Immature natural killer cell (primary cell): ENCODE measurements at regions not wholly inside any gene's neighbourhood (a gene's known extent, or its start where the extent isn't known, plus 50 kb on each side); places are given as distances from the start of the nearest gene placed in this dataset.
"Not testable (repeated sequence)": the region's sequence is repeated elsewhere in the genome, so short reads cannot be mapped to it uniquely, and the experiment has no call there.

ENCODE experiments used
- DNase-seq, 3 donors: peaks; one replicate each; pipeline ENCODE4 v3.0.0; 2022; ENCODE audit warnings: mixed read lengths in 1 of 3
- H3K27ac Mint-ChIP-seq, 6 donors: one replicate each; pipeline ENCODE4 v1.8.0; 2020; ENCODE audit warnings: mixed read lengths in 6 of 6, mild to moderate bottlenecking in 5 of 6, inconsistent platforms in 4 of 6, moderate library complexity in 3 of 6
- H3K27me3 Mint-ChIP-seq, 3 donors: one replicate each; pipeline ENCODE4 v1.8.0; 2020 to 2021; ENCODE audit warnings: low read depth in 3 of 3, mild to moderate bottlenecking in 3 of 3, mixed read lengths in 3 of 3, moderate library complexity in 3 of 3, inconsistent platforms in 1 of 3
- H3K36me3 Mint-ChIP-seq, 3 donors: one replicate each; pipeline ENCODE4 v1.8.0; 2020; ENCODE audit warnings: mixed read lengths in 3 of 3, inconsistent platforms in 2 of 3, mild to moderate bottlenecking in 2 of 3
- H3K4me1 Mint-ChIP-seq, 2 donors: one replicate each; pipeline ENCODE4 v1.8.0; 2020; ENCODE audit warnings: inconsistent platforms in 2 of 2, mild to moderate bottlenecking in 2 of 2, mixed read lengths in 2 of 2, moderate library complexity in 1 of 2
- H3K4me3 Mint-ChIP-seq, 5 donors: one replicate each; pipeline ENCODE4 v1.8.0; 2020; ENCODE audit warnings: mild to moderate bottlenecking in 5 of 5, mixed read lengths in 5 of 5, inconsistent platforms in 3 of 5, moderate library complexity in 3 of 5
- H3K9me3 Mint-ChIP-seq, 6 donors: one replicate each; pipeline ENCODE4 v1.8.0; 2020; ENCODE audit warnings: mild to moderate bottlenecking in 6 of 6, mixed read lengths in 6 of 6, inconsistent platforms in 4 of 6, moderate library complexity in 3 of 6

DNA sequence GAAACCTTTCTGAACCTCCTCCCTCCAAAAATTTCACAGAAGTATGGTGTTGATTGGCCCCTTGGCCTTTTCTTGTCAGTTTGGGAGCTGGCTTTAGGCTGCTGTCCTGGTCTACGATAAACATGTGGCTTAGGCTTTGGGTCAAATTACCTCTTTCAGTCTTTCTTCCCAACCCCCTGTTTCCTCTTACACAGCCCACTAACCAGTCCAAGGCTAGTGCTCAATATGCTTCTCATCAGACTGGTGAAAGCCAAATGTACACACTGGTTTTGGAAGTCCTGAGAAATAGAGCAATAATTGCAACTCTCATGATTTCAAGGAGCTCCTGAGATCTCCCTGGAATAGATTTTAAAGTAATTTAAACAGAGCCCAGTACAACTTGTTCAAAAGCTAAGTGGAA lies 933.7 kb upstream of the GJE1 start:
- Mint-ChIP-seq H3K4me3 (no peak overlapping the region), H3K4me1 (no peaks in the 10 kb centered on the region), H3K36me3 (no peaks in the 10 kb centered on the region), H3K27ac (no peak overlapping the region), H3K9me3 (peaks cover 0 to 1% (median 0%) of the 10 kb centered on the region in 6 donors), H3K27me3 (no peaks in the 10 kb centered on the region)
- DNase-seq: no peak

DNA sequence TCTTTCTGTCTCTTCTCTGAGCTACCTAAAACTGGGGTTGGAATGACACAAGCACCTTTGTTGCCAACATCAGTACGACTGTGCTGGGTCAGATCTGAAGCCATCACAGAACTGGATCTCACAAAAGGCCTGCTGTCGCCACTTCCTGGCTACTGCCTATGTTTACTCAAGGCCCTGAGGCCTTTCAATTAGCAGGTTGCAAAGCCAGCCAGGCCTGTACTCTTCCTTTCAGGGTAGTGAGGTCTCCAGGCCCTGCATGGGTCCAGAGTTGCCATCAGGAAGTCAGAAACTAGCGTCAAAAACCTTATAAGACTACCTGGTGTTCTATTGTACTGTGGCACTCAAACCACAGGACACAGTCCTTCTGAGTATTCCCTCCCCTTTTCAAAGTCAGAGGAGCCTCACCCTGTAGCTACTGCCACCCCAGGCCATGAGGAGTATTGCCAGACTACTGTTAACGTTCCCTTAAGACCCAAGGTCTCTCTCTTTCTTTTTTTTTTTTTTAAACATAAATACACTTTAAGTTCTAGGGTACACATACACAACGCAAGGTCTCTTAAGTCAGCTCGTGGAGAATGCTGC lies 937.4 kb upstream of the GJE1 start:
- no peak overlapping the region for H3K4me3 Mint-ChIP-seq

DNA sequence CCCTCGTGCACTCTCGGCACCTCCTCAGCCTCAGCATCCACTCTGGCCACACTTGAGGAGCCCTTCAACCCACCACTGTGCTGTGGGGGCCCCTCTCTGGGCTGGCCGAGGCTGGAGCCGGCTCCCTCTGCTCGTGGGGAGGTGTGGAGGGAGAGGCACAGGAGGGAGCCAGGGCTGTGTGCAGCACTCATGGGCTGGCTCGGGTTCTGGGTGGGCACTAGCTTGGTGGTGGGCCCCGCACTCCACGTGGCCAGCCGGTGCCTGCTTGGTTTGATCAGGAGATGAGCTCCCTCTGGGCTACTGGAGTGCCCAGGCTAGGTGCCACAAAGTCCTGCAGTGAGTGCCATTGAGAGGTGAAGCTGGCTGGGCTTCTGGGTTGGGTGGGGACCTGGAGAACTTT lies 949.4 kb upstream of the GJE1 start:
- Mint-ChIP-seq H3K27ac (no peak overlapping the region), H3K4me3 (no peak overlapping the region), H3K4me1 (no peaks in the 10 kb centered on the region), H3K9me3 (peaks cover 0 to 11% (median 6%) of the 10 kb centered on the region in 6 donors), H3K36me3 (peaks cover 0 to 4% (median 0%) of the 10 kb centered on the region in 3 donors), H3K27me3 (no peaks in the 10 kb centered on the region)
- no peak for DNase-seq

More for the DNA sequence above, 937.4 kb upstream of the GJE1 start:
- Mint-ChIP-seq H3K27me3 (peaks cover 0 to 4% (median 2%) of the 10 kb centered on the region in 3 donors), H3K4me1 (no peaks in the 10 kb centered on the region), H3K9me3 (peaks cover 0 to 6% (median 1%) of the 10 kb centered on the region in 6 donors), H3K36me3 (no peaks in the 10 kb centered on the region), H3K27ac (no peak overlapping the region)
- no peak for DNase-seq

DNA sequence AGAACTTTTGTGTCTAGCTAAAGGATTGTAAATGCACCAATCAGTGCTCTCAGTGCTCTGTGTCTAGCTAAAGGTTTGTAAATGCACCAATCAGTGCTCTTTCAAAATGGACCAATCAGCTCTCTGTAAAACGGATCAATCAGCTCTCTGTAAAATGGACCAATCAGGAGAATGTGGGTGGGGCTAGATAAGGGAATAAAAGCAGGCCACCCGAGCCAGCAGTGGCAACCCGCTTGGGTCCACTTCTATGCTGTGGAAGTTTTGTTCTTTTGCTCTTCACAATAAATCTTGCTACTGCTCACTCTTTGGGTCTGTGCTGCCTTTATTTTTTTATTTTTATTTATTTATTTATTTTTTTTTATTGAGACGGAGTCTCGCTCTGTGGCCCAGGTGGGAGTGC lies 957.3 kb upstream of the GJE1 start:
- not testable (repeated sequence) for H3K9me3 Mint-ChIP-seq, DNase-seq, H3K36me3 Mint-ChIP-seq, H3K27me3 Mint-ChIP-seq, H3K4me3 Mint-ChIP-seq, H3K27ac Mint-ChIP-seq, H3K4me1 Mint-ChIP-seq

DNA sequence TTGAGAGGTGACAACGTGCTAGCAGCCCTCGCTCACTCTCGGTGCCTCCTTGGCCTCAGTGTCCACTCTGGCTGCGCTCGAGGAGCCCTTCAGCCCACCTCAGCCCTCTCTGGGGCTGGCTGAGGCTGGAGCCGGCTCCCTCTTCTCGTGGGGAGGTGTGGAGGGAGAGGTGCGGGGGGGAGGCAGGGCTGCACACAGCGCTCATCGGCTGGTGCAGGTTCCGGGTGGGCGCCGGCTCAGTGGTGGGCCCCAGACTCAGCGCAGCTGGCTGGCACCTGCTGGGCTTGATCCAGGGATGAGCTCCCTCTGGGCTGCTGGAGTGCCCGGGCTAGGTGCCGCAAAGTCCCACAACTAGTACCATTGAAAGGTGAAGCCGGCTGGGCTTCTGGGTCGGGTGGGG lies 957.8 kb upstream of the GJE1 start:
- Mint-ChIP-seq H3K36me3 (no peaks in the 10 kb centered on the region), H3K4me1 (no peaks in the 10 kb centered on the region), H3K27me3 (peaks cover 0 to 2% (median 2%) of the 10 kb centered on the region in 3 donors), H3K4me3 (no peak overlapping the region), H3K9me3 (peaks cover 0 to 5% (median 0%) of the 10 kb centered on the region in 6 donors), H3K27ac (no peak overlapping the region)
- no peak for DNase-seq

DNA sequence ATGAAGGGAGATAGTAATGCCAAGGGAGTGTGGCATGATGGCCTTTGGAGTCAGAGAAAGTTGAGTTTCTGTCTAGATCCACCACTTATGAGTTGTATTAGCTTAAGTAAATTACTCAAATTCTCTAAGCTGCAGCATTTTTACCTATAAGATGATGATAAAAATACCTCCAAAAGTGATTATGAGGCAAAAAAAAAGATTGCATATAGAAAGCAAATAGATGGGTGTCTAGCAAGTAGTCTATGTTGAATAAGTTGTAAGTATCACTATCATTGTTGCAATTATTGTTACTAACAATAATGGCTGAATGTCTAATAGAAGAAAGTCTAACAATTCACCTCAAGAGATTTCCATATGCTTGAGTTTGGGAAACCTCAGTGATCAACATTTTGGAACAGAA lies 959.2 kb upstream of the GJE1 start:
- no peak for DNase-seq
- Mint-ChIP-seq H3K36me3 (no peaks in the 10 kb centered on the region), H3K9me3 (peaks cover 0 to 5% (median 0%) of the 10 kb centered on the region in 6 donors), H3K27me3 (peaks cover 0 to 2% (median 2%) of the 10 kb centered on the region in 3 donors), H3K4me3 (no peak overlapping the region), H3K4me1 (no peaks in the 10 kb centered on the region), H3K27ac (no peak overlapping the region)

DNA sequence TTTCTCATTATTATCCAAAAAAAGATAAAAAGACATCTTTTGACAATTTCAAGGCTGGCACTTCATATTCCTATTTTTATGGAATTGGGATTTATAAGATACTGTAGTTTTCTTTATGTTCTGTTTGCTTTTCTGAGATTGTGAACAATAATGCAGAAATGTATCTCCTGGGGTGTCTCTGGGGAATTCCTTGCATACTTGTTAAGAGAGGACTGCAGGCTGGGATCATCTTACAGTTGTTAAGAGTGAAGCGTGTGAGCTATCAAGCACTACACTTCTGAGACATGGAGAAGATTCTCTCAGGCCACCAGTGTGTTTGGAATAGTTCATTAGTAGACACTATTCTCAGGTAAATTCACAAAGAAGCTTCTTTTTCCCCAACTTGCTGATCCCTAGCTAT lies 963.3 kb upstream of the GJE1 start:
- H3K4me3 Mint-ChIP-seq: no peak overlapping the region
- no peak overlapping the region for H3K27ac Mint-ChIP-seq
- H3K27me3 Mint-ChIP-seq: peaks cover 0 to 5% (median 0%) of the 10 kb centered on the region in 3 donors
- H3K4me1 Mint-ChIP-seq: no peaks in the 10 kb centered on the region
- H3K9me3 Mint-ChIP-seq: no peaks in the 10 kb centered on the region
- H3K36me3 Mint-ChIP-seq: no peaks in the 10 kb centered on the region
- no peak for DNase-seq

DNA sequence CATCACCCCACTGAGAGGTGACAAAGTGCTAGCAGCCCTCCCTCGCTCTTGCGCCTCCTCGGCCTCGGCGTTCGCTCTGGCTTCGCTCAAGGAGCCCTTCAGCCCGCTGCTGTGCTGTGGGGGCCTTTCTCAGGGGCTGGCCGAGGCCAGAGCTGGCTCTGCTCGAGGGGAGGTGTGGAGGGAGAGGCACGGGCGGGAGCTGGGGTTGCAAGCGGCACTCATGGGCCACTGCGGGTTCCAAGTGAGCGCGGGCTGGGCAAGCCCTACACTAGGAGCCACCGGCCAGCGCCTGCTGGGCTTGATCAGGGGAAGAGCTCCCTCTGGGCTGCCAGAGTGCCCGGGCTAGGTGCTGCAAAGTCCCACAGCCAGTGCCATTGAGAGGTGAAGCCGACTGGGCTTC lies 964.8 kb upstream of the GJE1 start:
- no peaks in the 10 kb centered on the region for H3K36me3 Mint-ChIP-seq
- no peaks in the 10 kb centered on the region for H3K4me1 Mint-ChIP-seq
- no peaks in the 10 kb centered on the region for H3K9me3 Mint-ChIP-seq
- H3K4me3 Mint-ChIP-seq: no peak overlapping the region
- no peak for DNase-seq
- no peak overlapping the region for H3K27ac Mint-ChIP-seq
- H3K27me3 Mint-ChIP-seq: peaks cover 0 to 5% (median 2%) of the 10 kb centered on the region in 3 donors

DNA sequence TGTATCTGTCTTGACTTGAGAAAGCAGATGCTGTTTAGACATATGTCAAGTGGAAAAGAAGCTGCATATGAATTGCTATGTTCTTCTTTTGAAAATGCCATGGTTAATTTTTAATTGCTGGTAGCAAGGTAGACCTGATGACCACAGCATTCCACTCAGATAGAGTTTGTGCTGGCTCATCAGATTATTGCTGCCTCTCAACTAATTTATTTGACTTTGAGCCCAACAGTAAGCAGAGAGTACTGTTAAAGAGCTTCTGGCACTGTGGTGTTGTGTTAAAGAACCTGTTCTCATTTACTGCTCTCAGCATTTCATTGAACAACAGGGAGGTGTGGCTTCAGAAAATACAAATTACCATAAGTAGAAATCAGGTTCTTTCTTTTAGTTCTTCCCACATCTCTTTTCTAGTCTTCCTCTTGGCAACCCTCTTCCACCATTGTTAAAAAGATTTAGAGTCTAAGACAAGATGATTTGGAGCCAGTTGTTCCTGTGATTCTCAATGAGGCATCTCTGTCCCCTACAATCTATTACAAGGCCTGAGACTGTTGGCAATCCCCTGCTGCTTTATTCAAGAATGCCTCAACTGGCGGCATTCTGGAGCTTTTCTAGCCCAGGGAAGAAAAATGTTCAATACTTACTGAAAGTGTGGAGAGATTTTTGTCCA lies 967.6 kb upstream of the GJE1 start:
- H3K27me3 Mint-ChIP-seq: peaks cover 0 to 3% (median 2%) of the 10 kb centered on the region in 3 donors
- H3K36me3 Mint-ChIP-seq: no peaks in the 10 kb centered on the region
- no peak for DNase-seq
- H3K4me1 Mint-ChIP-seq: no peaks in the 10 kb centered on the region
- H3K4me3 Mint-ChIP-seq: no peak overlapping the region
- H3K9me3 Mint-ChIP-seq: no peaks in the 10 kb centered on the region
- no peak overlapping the region for H3K27ac Mint-ChIP-seq

DNA sequence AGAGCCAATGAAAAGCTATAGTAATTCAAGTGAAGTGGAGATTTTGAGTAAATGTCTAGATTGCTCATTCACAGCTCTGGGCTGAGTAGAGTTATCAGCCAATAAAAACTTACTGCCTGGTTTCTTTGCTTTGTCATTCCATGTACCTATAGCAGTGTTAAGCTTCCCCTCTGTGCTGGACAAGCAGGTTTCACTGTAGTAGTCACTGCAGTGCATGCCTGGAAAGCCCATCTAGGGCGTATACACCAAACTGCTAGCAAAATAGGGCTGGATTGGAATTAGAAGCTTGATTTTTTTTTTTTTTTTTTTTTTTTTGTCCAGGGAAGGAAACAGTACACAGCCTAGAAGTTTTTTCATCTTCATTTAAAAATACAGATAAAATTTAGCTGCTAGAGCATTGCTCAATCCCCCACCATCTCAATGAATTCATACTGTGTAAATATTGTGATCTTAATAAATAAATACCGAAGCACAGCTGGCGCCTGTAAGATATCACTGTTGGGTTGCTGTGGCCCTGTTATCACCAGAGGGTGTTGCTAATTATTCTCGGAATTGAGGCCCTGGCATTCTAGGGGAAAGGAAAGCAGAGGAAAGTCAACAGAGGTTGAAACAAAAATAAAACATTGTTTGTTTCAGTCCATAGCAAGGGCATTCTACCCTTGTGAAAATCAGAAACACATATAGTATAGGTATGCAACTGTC lies 968.5 kb upstream of the GJE1 start:
- Mint-ChIP-seq H3K4me3 (no peak overlapping the region), H3K36me3 (no peaks in the 10 kb centered on the region), H3K27ac (no peak overlapping the region), H3K9me3 (no peaks in the 10 kb centered on the region), H3K27me3 (peaks cover 0 to 3% (median 2%) of the 10 kb centered on the region in 3 donors), H3K4me1 (no peaks in the 10 kb centered on the region)
- no peak for DNase-seq

DNA sequence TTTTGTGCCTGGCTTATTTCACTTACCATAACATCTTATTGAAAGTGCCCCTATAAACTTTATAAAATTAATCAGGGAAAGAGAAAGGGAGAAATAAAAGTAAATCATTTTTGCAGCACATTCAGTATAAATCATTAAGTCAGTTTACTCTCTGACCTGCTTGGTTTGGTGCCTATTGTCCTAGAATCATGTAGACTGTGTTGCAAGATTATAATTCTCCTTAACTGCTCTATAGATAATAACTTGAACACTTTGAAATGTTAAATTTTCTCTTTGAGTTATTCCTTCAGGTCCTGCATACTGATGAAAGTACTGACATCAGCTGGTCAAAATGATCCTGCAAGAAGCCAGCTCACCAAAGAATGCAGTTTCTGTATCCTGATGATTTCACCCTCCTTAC lies 969.6 kb upstream of the GJE1 start:
- Mint-ChIP-seq H3K36me3 (no peaks in the 10 kb centered on the region), H3K4me1 (no peaks in the 10 kb centered on the region), H3K9me3 (no peaks in the 10 kb centered on the region), H3K4me3 (no peak overlapping the region), H3K27ac (no peak overlapping the region), H3K27me3 (peaks cover 0 to 3% (median 2%) of the 10 kb centered on the region in 3 donors)
- DNase-seq: no peak

DNA sequence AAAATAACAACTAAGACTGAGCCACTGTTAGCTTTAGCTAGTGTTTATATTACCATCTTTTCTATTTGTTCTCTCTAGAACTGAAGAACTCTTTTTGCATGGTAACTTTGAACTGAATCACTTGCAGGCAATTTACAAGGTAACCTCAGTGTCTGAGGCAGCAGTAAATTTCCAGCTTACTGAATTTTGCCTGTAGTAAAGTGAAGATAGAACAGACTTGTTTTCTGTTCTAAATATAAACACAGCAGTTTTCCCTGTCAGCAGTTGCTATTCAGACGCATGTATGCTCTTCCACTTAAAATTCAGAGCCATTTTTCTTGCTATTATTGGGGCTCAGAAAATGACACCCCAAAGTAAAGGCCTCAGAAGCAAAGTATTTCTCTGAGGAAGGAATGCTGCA lies 974.0 kb upstream of the GJE1 start:
- Mint-ChIP-seq H3K4me3 (no peak overlapping the region), H3K27me3 (peaks cover 0 to 2% (median 0%) of the 10 kb centered on the region in 3 donors)

DNA sequence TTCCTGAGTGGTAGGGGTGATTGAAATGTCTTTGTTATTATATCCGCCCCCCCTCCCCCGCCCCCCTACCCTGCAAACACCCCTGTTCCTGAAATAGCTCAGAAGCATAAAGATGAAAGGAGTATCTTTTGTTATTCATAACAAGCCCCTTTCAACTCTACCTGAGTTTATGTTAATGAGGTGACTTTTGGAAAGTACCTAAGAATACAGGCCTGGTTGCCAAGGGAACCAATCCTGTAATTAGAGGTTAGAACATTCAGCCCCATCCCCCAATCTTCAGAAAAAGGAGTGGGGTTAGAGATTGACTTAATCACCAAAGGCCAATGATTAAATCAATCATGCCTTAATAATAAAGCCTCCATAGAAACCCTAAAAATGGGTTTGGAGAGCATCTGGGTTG lies 979.2 kb upstream of the GJE1 start:
- H3K27ac Mint-ChIP-seq: no peak overlapping the region
- no peaks in the 10 kb centered on the region for H3K36me3 Mint-ChIP-seq
- H3K4me1 Mint-ChIP-seq: no peaks in the 10 kb centered on the region
- H3K4me3 Mint-ChIP-seq: no peak overlapping the region
- peaks cover 0 to 8% (median 1%) of the 10 kb centered on the region in 6 donors for H3K9me3 Mint-ChIP-seq
- no peaks in the 10 kb centered on the region for H3K27me3 Mint-ChIP-seq
- no peak for DNase-seq

More for the DNA sequence above, 974.0 kb upstream of the GJE1 start:
- Mint-ChIP-seq H3K9me3 (peaks cover 0 to 8% (median 0%) of the 10 kb centered on the region in 6 donors), H3K27ac (no peak overlapping the region), H3K36me3 (no peaks in the 10 kb centered on the region), H3K4me1 (no peaks in the 10 kb centered on the region)
- DNase-seq: no peak

DNA sequence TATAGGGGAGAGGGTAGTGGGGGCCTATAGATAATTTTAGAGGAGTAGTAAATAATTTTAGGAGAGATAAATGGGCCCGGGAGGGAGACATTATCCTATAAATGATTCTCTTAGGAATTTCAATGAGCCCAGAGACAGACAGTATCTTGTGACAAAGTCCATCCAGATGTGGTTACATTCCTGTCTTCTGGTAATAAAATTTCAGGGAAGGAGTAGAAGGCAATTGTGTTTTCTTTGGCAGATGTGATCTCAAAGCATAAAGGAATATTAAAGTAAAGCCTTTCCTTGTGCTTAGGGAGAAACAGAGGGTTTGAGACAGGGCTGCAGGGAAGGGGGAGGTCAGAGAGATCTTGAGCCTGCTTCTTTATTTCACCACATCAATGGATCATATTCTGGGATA lies 979.8 kb upstream of the GJE1 start:
- no peaks in the 10 kb centered on the region for H3K27me3 Mint-ChIP-seq
- H3K4me1 Mint-ChIP-seq: no peaks in the 10 kb centered on the region
- peaks cover 0 to 12% (median 5%) of the 10 kb centered on the region in 6 donors for H3K9me3 Mint-ChIP-seq
- no peaks in the 10 kb centered on the region for H3K36me3 Mint-ChIP-seq
- no peak overlapping the region for H3K4me3 Mint-ChIP-seq
- no peak for DNase-seq
- H3K27ac Mint-ChIP-seq: no peak overlapping the region
